Loucy (cell line): ENCODE measurements at regions not wholly inside any gene's neighbourhood (a gene's known extent, or its start where the extent isn't known, plus 50 kb on each side); places are given as distances from the start of the nearest gene placed in this dataset.
"Not testable (repeated sequence)": the region's sequence is repeated elsewhere in the genome, so short reads cannot be mapped to it uniquely, and the experiment has no call there.

Experiments
- H2AFZ ChIP-seq: fragments of 200-600 bp; sonication (generic); 2 replicates; pipeline ENCODE4 v1.6.0; 2016; ENCODE audit warnings: antibody characterized with exemption, mild to moderate bottlenecking, low read length, moderate library complexity
- H3F3A ChIP-seq: fragments of 200-600 bp; 2 replicates; pipeline ENCODE4 v1.6.0; 2016; ENCODE audit warnings: antibody characterized with exemption, low read depth, mild to moderate bottlenecking
- H3K27me3 ChIP-seq: fragments of 200-600 bp; sonication (generic); 2 replicates; pipeline ENCODE4 v1.6.1; 2014; ENCODE audit warnings: low read length, mild to moderate bottlenecking; ENCODE audit not compliant: insufficient read depth, poor library complexity, severe bottlenecking
- H3K36me3 ChIP-seq: fragments of 200-600 bp; sonication (generic); 2 replicates; pipeline ENCODE4 v1.6.1; 2016; ENCODE audit warnings: low read length; ENCODE audit not compliant: insufficient read depth
- H3K4me1 ChIP-seq: fragments of 200-600 bp; sonication (generic); 2 replicates; pipeline ENCODE4 v1.5.1; 2014; ENCODE audit warnings: low read length, mild to moderate bottlenecking; ENCODE audit not compliant: insufficient read depth, poor library complexity, severe bottlenecking
- H3K4me2 ChIP-seq: fragments of 200-600 bp; sonication (generic); 2 replicates; pipeline ENCODE4 v1.6.0; 2014; ENCODE audit warnings: antibody characterized with exemption, low read length, low read depth, mild to moderate bottlenecking; ENCODE audit not compliant: poor library complexity, severe bottlenecking
- H3K4me3 ChIP-seq: fragments of 200-600 bp; sonication (generic); 2 replicates; pipeline ENCODE4 v1.5.1; 2014; ENCODE audit warnings: low read length, mild to moderate bottlenecking, mixed read lengths; ENCODE audit not compliant: poor library complexity, severe bottlenecking
- H3K79me2 ChIP-seq: fragments of 200-600 bp; sonication (generic); 2 replicates; pipeline ENCODE4 v1.6.1; 2014; ENCODE audit warnings: low read length; ENCODE audit not compliant: insufficient read depth
- H3K9ac ChIP-seq: fragments of 200-600 bp; sonication (generic); 2 replicates; pipeline ENCODE4 v1.6.0; 2014; ENCODE audit warnings: mild to moderate bottlenecking, low read depth, low read length, moderate library complexity; ENCODE audit not compliant: poor library complexity, severe bottlenecking
- H3K9me2 ChIP-seq: fragments of 200-600 bp; sonication (generic); replicated peaks from 2 replicates; pipeline ENCODE4 v1.6.1; 2016; ENCODE audit warnings: low read depth, low read length, mixed read lengths
- H3K9me3 ChIP-seq: fragments of 200-600 bp; sonication (generic); 2 replicates; pipeline ENCODE4 v1.6.1; 2014; ENCODE audit warnings: mild to moderate bottlenecking, antibody characterized with exemption, low read length, low read depth; ENCODE audit not compliant: insufficient read depth
- H4K20me1 ChIP-seq: fragments of 200-600 bp; sonication (generic); 2 replicates; pipeline ENCODE4 v1.6.0; 2014; ENCODE audit warnings: antibody characterized with exemption, low read length, mild to moderate bottlenecking; ENCODE audit not compliant: insufficient read depth, poor library complexity, severe bottlenecking
- EZH2phosphoT487 ChIP-seq: fragments of 200-600 bp; IDR thresholded peaks from 2 replicates; pipeline ENCODE4 v1.6.1; 2018; ENCODE audit warnings: antibody characterized with exemption, mild to moderate bottlenecking, moderate library complexity, borderline replicate concordance
- TF ChIP-seq, protein P1 (sequence below): fragments of 200-600 bp; sonication (generic); conservative IDR thresholded peaks from 2 replicates; pipeline ENCODE4 v1.5.1; 2014; ENCODE audit warnings: mild to moderate bottlenecking, antibody characterized with exemption, low read length

DNA sequence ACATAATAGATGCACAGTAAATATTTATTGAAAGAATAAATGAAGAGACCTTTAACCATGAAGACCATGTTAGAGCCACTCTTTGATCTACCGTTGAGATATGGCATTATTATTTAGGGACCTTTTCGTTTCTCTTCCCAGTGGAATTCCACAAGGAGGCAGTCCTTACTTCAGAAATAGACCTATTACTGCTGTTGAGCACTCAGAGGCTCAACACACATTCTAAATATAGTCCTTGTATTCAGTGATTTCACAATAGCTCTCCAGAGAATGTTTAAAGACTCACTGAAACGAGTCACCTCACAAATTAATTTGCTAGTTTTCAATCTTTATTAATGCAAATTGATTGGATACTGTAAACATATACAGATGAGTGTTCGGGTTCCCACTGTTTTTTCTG lies 603.8 kb downstream of the CDH8 start:
- Histone ChIP-seq H3K79me2 (no peaks in the 10 kb centered on the region), H4K20me1 (no peaks in the 10 kb centered on the region), H3K9me2 (no peaks in the 10 kb centered on the region), H3K36me3 (no peaks in the 10 kb centered on the region), H3K4me2 (no peak overlapping the region), H3K4me3 (no peak overlapping the region), H3F3A (no peaks in the 10 kb centered on the region), H2AFZ (no peak overlapping the region), H3K4me1 (no peaks in the 10 kb centered on the region), H3K9me3 (no peaks in the 10 kb centered on the region), H3K27me3 (no peaks in the 10 kb centered on the region), H3K9ac (no peak overlapping the region)
- no peak for TF ChIP-seq EZH2phosphoT487
- TF ChIP-seq, protein P1, sequence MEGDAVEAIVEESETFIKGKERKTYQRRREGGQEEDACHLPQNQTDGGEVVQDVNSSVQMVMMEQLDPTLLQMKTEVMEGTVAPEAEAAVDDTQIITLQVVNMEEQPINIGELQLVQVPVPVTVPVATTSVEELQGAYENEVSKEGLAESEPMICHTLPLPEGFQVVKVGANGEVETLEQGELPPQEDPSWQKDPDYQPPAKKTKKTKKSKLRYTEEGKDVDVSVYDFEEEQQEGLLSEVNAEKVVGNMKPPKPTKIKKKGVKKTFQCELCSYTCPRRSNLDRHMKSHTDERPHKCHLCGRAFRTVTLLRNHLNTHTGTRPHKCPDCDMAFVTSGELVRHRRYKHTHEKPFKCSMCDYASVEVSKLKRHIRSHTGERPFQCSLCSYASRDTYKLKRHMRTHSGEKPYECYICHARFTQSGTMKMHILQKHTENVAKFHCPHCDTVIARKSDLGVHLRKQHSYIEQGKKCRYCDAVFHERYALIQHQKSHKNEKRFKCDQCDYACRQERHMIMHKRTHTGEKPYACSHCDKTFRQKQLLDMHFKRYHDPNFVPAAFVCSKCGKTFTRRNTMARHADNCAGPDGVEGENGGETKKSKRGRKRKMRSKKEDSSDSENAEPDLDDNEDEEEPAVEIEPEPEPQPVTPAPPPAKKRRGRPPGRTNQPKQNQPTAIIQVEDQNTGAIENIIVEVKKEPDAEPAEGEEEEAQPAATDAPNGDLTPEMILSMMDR = no peak

DNA sequence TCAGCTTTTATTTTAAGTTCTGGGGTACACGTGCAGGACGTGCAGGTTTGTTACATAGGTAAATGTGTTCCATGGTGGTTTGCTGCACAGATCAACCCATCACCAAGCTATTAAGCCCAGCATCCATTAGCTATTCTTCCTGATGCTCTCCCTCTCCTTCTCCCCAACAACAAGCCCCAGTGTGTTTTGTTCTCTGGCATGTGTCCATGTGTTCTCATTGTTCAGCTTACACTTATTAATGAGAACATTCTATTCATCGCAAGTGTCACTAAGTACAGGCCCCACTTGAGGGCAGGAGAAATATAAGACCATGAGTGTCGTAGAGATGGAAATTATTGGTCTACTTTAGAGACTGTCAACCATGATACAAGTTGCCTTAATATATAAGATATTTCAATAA lies 615.1 kb downstream of the CDH8 start:
- Histone ChIP-seq H3F3A (no peaks in the 10 kb centered on the region), H3K9me3 (no peaks in the 10 kb centered on the region), H3K4me3 (no peak overlapping the region), H2AFZ (no peak overlapping the region), H4K20me1 (no peaks in the 10 kb centered on the region), H3K9ac (no peak overlapping the region), H3K79me2 (no peaks in the 10 kb centered on the region), H3K4me2 (no peak overlapping the region), H3K27me3 (no peaks in the 10 kb centered on the region), H3K9me2 (no peaks in the 10 kb centered on the region), H3K4me1 (no peaks in the 10 kb centered on the region), H3K36me3 (no peaks in the 10 kb centered on the region)
- TF ChIP-seq EZH2phosphoT487 = no peak
- TF ChIP-seq, protein P1 = no peak

DNA sequence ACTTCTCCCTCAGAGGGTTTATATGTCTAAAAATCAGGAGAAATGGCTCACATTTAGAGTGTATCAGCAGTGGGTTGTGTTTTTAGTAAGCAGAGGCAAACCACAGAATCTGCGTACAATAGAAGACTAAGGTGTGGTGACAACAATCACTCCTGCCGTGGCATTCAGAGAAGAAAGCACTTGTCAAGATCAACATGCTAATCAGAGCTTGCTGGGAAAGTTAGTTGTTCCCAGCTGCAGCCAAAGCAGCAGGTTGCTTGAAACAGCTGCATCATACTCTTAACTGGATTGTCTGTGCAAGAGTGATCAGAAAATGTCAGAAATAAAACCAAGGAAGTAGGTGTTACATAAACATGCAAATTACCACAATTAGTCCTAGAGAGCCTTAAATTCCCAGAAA lies 616.4 kb downstream of the CDH8 start:
- Histone ChIP-seq H2AFZ (no peak overlapping the region), H3K4me2 (no peak overlapping the region), H3K79me2 (no peaks in the 10 kb centered on the region), H3K9ac (no peak overlapping the region), H3K36me3 (no peaks in the 10 kb centered on the region), H3K4me1 (no peaks in the 10 kb centered on the region), H3K9me3 (no peaks in the 10 kb centered on the region), H4K20me1 (no peaks in the 10 kb centered on the region), H3K4me3 (no peak overlapping the region), H3F3A (no peaks in the 10 kb centered on the region), H3K27me3 (no peaks in the 10 kb centered on the region), H3K9me2 (no peaks in the 10 kb centered on the region)
- TF ChIP-seq, protein P1 = no peak
- no peak for TF ChIP-seq EZH2phosphoT487

DNA sequence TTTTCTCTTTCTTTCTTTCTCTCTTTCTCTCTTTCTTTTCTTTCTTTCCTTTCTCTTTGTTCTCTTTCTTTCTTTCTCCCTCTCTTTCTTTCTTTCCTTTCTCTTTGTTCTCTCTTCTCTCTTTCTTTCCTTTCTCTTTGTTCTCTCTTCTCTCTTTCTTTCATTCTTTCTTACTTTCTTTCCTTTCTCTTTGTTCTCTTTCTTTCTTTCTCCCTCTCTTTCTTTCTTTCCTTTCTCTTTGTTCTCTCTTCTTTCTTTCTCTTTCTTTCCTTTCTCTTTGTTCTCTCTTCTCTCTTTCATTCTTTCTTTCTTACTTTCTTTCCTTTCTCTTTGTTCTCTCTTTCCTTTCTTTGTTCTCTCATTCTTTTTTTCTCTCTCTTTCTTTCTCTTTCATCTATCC lies 617.4 kb downstream of the CDH8 start:
- H3K9me3 ChIP-seq, H2AFZ ChIP-seq, H3K4me3 ChIP-seq, H3K36me3 ChIP-seq, H4K20me1 ChIP-seq, H3K9me2 ChIP-seq, H3K27me3 ChIP-seq, H3K4me1 ChIP-seq, H3K9ac ChIP-seq, H3K79me2 ChIP-seq, H3F3A ChIP-seq, H3K4me2 ChIP-seq: not testable (repeated sequence)
